ENCODE measurements at regions not wholly inside any gene's neighbourhood (a gene's known extent, or its start where the extent isn't known, plus 50 kb on each side); places are given as distances from the start of the nearest gene placed in this dataset.

GRCh38 chr5:167814040-167814439, 477.4 kb upstream of the WWC1 start:
- in situ Hi-C loops (cut with MboI; ENCODE audit: low pct_unique_long_range_greater_than_20kb, low sequenced_read_pairs), result no loop called here
- DNase-seq, result no peak

- in situ Hi-C loops (cut with MboI; ENCODE audit: low pct_unique_long_range_greater_than_20kb, low sequenced_read_pairs), result no loop called here
- DNase-seq, result no peak
These were observed 476.6 kb upstream of the WWC1 start for GRCh38 chr5:167814828-167815227.

GRCh38 chr5:167816354-167816753, 475.1 kb upstream of the WWC1 start:
- in situ Hi-C loops (cut with MboI; ENCODE audit: low pct_unique_long_range_greater_than_20kb, low sequenced_read_pairs), result no loop called here
- DNase-seq, result peak; percentile 4

- in situ Hi-C loops (cut with MboI; ENCODE audit: low pct_unique_long_range_greater_than_20kb, low sequenced_read_pairs), result no loop called here
- no peak for DNase-seq
These were observed 474.6 kb upstream of the WWC1 start for GRCh38 chr5:167816864-167817263.

GRCh38 chr5:167819406-167819805, 472.0 kb upstream of the WWC1 start:
- no peak for DNase-seq
- in situ Hi-C loops (cut with MboI; ENCODE audit: low pct_unique_long_range_greater_than_20kb, low sequenced_read_pairs), result no loop called here

- no peak for DNase-seq
- in situ Hi-C loops (cut with MboI; ENCODE audit: low pct_unique_long_range_greater_than_20kb, low sequenced_read_pairs), result no loop called here
These were observed 471.1 kb upstream of the WWC1 start for GRCh38 chr5:167820101-167820990.

GRCh38 chr5:167821151-167821550, 470.3 kb upstream of the WWC1 start:
- in situ Hi-C loops (cut with MboI; ENCODE audit: low pct_unique_long_range_greater_than_20kb, low sequenced_read_pairs), result no loop called here
- DNase-seq, result no peak

- no peak for DNase-seq
- in situ Hi-C loops (cut with MboI; ENCODE audit: low pct_unique_long_range_greater_than_20kb, low sequenced_read_pairs), result no loop called here
These were observed 469.8 kb upstream of the WWC1 start for GRCh38 chr5:167821669-167822068.

GRCh38 chr5:167822241-167822640, 469.2 kb upstream of the WWC1 start:
- in situ Hi-C loops (cut with MboI; ENCODE audit: low pct_unique_long_range_greater_than_20kb, low sequenced_read_pairs), result no loop called here
- no peak for DNase-seq

- DNase-seq, result no peak
- in situ Hi-C loops (cut with MboI; ENCODE audit: low pct_unique_long_range_greater_than_20kb, low sequenced_read_pairs), result no loop called here
These were observed 468.0 kb upstream of the WWC1 start for GRCh38 chr5:167823405-167823804.

- in situ Hi-C loops (cut with MboI; ENCODE audit: low pct_unique_long_range_greater_than_20kb, low sequenced_read_pairs), result no loop called here
- DNase-seq, result no peak
These were observed 463.7 kb upstream of the WWC1 start for GRCh38 chr5:167827766-167828165.

- no peak for DNase-seq
- in situ Hi-C loops (cut with MboI; ENCODE audit: low pct_unique_long_range_greater_than_20kb, low sequenced_read_pairs), result no loop called here
These were observed 459.5 kb upstream of the WWC1 start for GRCh38 chr5:167831754-167832504.

GRCh38 chr5:167832609-167833008, 458.8 kb upstream of the WWC1 start:
- DNase-seq, result no peak
- in situ Hi-C loops (cut with MboI; ENCODE audit: low pct_unique_long_range_greater_than_20kb, low sequenced_read_pairs), result no loop called here

- DNase-seq, result no peak
- in situ Hi-C loops (cut with MboI; ENCODE audit: low pct_unique_long_range_greater_than_20kb, low sequenced_read_pairs), result no loop called here
These were observed 458.0 kb upstream of the WWC1 start for GRCh38 chr5:167833456-167833855.

- no peak for DNase-seq
- in situ Hi-C loops (cut with MboI; ENCODE audit: low pct_unique_long_range_greater_than_20kb, low sequenced_read_pairs), result no loop called here
These were observed 456.3 kb upstream of the WWC1 start for GRCh38 chr5:167835146-167835545.

GRCh38 chr5:167837127-167837526, 454.3 kb upstream of the WWC1 start:
- in situ Hi-C loops (cut with MboI; ENCODE audit: low pct_unique_long_range_greater_than_20kb, low sequenced_read_pairs), result no loop called here
- DNase-seq, result no peak

GRCh38 chr5:167839065-167839464, 452.4 kb upstream of the WWC1 start:
- DNase-seq, result no peak
- in situ Hi-C loops (cut with MboI; ENCODE audit: low pct_unique_long_range_greater_than_20kb, low sequenced_read_pairs), result no loop called here

- in situ Hi-C loops (cut with MboI; ENCODE audit: low pct_unique_long_range_greater_than_20kb, low sequenced_read_pairs), result no loop called here
- DNase-seq, result no peak
These were observed 450.8 kb upstream of the WWC1 start for GRCh38 chr5:167840527-167841130.

- DNase-seq, result no peak
- in situ Hi-C loops (cut with MboI; ENCODE audit: low pct_unique_long_range_greater_than_20kb, low sequenced_read_pairs), result no loop called here
These were observed 447.4 kb upstream of the WWC1 start for GRCh38 chr5:167843881-167844572.

- in situ Hi-C loops (cut with MboI; ENCODE audit: low pct_unique_long_range_greater_than_20kb, low sequenced_read_pairs), result no loop called here
- DNase-seq, result no peak
These were observed 445.5 kb upstream of the WWC1 start for GRCh38 chr5:167845952-167846351.

Data from KBM-7 (cell line).